ENCODE measurements at regions not wholly inside any gene's neighbourhood (a gene's known extent, or its start where the extent isn't known, plus 50 kb on each side); places are given as distances from the start of the nearest gene placed in this dataset.
"Not testable (repeated sequence)": the region's sequence is repeated elsewhere in the genome, so short reads cannot be mapped to it uniquely, and the experiment has no call there.

DNA sequence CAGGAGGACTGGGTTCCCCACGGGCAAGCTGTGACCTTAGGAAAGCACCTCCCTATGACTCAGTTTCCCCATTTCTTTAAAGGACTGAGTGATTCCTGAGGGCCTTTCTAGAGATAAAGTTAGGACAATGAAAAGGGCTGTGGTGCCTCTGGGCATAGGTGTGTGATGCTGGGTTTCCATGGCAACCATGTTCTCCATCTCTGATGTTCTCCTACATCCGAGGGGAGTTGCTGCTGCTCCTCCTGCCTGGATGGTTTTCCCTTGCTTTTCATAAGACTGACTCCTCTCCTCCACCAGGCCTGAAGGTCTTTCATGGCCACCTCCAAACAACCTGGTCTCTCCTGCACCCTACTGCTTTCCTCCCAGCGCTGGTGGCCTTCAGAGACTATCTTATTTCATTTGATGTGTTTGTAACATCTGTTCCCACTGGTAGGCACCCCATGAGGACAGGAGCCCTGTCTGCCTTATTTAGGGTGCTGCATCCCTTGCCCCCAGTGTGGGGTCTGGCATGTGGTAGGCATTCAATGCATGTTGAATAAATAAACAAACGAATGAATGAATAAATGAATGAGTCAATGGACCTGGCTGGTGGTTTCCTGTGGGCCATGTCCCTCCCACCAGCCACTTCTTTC, 112.2 kb upstream of the HAND1 start:
- no peak overlapping the region for H3K27ac ChIP-seq
- H3K4me1 ChIP-seq: no peaks in the 10 kb centered on the region
- intact Hi-C loops (cut with DNase I; ENCODE audit: low total_unique reads): no loop called here
- H3K27me3 ChIP-seq: no peaks in the 10 kb centered on the region
- TF ChIP-seq POLR2A (IDR thresholded peaks at IDR 0.05): no peak
- TF ChIP-seq, protein P1, sequence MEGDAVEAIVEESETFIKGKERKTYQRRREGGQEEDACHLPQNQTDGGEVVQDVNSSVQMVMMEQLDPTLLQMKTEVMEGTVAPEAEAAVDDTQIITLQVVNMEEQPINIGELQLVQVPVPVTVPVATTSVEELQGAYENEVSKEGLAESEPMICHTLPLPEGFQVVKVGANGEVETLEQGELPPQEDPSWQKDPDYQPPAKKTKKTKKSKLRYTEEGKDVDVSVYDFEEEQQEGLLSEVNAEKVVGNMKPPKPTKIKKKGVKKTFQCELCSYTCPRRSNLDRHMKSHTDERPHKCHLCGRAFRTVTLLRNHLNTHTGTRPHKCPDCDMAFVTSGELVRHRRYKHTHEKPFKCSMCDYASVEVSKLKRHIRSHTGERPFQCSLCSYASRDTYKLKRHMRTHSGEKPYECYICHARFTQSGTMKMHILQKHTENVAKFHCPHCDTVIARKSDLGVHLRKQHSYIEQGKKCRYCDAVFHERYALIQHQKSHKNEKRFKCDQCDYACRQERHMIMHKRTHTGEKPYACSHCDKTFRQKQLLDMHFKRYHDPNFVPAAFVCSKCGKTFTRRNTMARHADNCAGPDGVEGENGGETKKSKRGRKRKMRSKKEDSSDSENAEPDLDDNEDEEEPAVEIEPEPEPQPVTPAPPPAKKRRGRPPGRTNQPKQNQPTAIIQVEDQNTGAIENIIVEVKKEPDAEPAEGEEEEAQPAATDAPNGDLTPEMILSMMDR (IDR thresholded peaks at IDR 0.05): no peak
- no peak overlapping the region for H3K4me3 ChIP-seq
- no peaks in the 10 kb centered on the region for H3K9me3 ChIP-seq
- no peak for DNase-seq
- H3K36me3 ChIP-seq (ENCODE audit: low read depth, missing control alignments): no peaks in the 10 kb centered on the region
- 82% methylated on average over 4 of the region's 4 CpGs for WGBS, 2 donors

DNA sequence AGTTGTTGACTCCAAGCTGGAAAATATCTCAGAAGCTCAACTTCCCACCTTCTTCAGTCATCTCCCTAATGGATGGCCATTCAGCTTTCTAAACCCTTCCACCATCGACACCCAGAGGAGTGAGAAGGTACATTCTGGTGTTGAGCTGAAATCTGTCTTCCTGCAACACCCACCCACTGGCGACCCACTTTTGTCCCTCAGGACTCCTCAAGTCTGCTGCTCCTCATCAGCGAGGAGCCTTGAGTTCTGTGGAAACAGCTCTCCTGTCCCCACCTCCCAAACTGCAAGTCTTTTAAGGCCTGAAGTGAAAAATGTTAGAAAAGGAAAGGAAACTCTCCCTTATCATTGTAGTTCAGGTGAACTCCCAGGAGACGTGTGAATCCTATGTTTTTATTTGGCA, 111.5 kb upstream of the HAND1 start:
- H3K36me3 ChIP-seq (ENCODE audit: low read depth, missing control alignments): no peaks in the 10 kb centered on the region
- H3K4me1 ChIP-seq: no peaks in the 10 kb centered on the region
- no peaks in the 10 kb centered on the region for H3K27me3 ChIP-seq
- no peak overlapping the region for H3K4me3 ChIP-seq
- intact Hi-C loops (cut with DNase I; ENCODE audit: low total_unique reads): no loop called here
- no peak overlapping the region for H3K27ac ChIP-seq
- TF ChIP-seq, protein P1 (IDR thresholded peaks at IDR 0.05): no peak
- TF ChIP-seq POLR2A (IDR thresholded peaks at IDR 0.05): no peak
- no peak for DNase-seq
- no peaks in the 10 kb centered on the region for H3K9me3 ChIP-seq
- 77 to 92% methylated on average over 4 of the region's 4 CpGs for WGBS, 2 donors

DNA sequence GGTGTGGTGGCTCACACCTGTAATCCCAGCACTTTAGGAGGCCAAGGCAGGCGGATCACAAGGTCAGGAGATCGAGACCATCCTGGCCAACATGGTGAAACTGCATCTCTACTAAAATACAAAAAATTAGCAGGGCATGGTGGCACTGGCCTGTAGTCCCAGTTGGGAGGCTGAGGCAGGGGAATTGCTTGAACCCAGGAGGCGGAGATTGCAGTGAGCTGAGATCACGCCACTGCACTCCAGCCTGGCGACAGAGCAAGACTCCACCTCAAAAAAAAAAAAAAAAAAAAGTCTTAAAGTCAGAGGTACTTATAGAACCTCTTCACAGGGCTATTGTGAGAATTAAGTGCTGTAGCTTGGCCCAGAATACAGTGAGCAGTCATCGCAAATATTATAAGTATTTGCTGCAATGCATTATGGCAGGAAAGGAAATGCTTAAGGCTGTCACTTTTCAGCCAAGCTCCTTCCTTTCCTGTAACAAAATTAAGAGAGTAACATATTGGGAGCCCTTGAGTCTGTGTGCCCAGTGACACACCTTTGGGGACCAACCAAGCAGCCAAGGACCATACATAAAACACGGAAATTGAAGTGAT, 110.9 kb upstream of the HAND1 start:
- H3K4me3 ChIP-seq; DNase-seq; H3K9me3 ChIP-seq; H3K27me3 ChIP-seq; H3K4me1 ChIP-seq; H3K27ac ChIP-seq; intact Hi-C loops (cut with DNase I; ENCODE audit: low total_unique reads); H3K36me3 ChIP-seq (ENCODE audit: low read depth, missing control alignments): not testable (repeated sequence)
- WGBS, 2 donors: 87 to 93% methylated on average over 7 of the region's 7 CpGs

DNA sequence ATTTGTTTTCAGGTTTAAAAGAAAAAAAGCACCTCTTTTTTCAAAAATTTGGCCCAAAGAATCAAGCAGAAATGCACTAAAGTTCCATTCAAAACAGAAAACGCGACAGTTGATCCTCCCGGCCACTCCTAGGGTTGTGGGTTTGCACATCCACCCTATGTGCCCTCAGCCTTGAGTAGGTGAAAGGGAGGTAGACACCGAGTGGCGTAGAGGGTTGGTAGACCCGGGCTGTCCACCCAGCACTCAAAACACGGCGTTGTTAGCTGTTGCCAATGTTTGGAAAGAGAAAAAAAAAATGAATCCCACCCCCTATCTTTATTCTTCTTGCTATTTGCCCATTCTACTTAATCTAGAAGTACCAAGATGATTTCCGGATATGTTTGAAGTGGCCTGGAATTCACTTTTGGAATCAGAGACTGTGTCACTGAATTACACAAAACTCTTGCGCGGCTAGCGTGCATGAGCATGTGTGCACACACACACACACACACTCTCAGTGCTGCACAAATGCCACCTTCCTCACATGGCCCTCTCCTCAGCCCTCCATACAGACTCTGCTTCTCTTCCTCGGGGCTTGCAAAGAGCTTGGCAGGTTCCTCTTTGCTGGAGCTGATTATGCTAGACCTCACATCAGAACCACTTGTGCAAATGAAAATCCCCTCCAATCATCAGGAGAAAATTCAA, 110.2 kb upstream of the HAND1 start:
- Histone ChIP-seq H3K36me3 (ENCODE audit: low read depth, missing control alignments) (no peaks in the 10 kb centered on the region), H3K4me3 (no peak overlapping the region), H3K9me3 (no peaks in the 10 kb centered on the region), H3K4me1 (no peaks in the 10 kb centered on the region), H3K27ac (no peak overlapping the region), H3K27me3 (no peaks in the 10 kb centered on the region)
- TF ChIP-seq, protein P1 (IDR thresholded peaks at IDR 0.05): no peak
- TF ChIP-seq POLR2A (IDR thresholded peaks at IDR 0.05): no peak
- 75 to 79% methylated on average over 13 of the region's 13 CpGs for WGBS, 2 donors
- no peak for DNase-seq
- intact Hi-C loops (cut with DNase I; ENCODE audit: low total_unique reads): no loop called here

DNA sequence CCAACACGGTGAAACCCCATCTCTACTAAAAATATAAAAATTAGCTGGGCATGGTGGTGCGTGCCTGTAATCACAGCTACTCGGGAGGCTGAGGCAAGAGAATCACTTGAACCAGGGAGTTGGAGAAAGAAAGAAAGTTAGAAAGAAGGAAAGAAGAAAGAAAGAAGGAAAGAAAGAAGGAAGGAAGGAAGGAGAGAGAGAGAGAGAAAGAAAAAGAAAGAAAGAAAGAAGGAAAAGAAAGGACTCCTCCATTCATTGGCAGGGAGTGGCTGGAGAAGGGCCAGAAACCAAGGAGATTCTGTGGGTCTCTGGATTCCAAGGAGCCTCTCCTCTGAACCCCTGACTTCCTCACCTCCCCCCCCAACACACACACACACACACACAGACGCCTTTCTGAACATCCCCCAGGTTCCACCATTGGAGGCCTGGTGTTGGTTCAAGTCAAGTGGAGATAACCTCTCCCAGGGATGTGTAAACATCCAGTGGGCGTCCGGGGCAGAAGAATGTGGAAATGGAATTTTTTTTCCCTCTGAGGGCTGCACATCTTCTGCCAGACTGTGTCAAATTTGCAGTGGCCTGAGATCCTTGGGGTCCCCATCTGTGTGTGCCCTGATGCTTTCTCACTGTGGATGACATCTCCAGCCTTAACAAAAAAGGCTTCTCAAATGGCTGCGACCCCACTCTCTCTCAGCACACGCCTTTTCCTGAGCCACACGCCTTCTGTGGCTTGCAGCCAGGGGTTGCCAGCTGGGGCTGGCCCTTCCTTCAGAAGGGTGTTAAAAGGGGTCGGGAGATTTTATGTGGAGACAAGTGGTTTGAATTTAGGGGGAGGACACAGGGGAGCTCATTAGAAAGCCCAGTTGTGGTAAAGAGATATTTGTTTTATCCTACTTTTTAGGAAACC, 109.3 kb upstream of the HAND1 start:
- intact Hi-C loops (cut with DNase I; ENCODE audit: low total_unique reads): no loop called here
- no peaks in the 10 kb centered on the region for H3K9me3 ChIP-seq
- no peak for DNase-seq
- H3K27ac ChIP-seq: no peak overlapping the region
- no peaks in the 10 kb centered on the region for H3K36me3 ChIP-seq (ENCODE audit: low read depth, missing control alignments)
- no peaks in the 10 kb centered on the region for H3K4me1 ChIP-seq
- H3K4me3 ChIP-seq: no peak overlapping the region
- WGBS, 2 donors: 45 to 64% methylated on average over 10 of the region's 10 CpGs
- no peak for TF ChIP-seq POLR2A (IDR thresholded peaks at IDR 0.05)
- TF ChIP-seq, protein P1 (IDR thresholded peaks at IDR 0.05): no peak
- H3K27me3 ChIP-seq: no peaks in the 10 kb centered on the region
